ENCODE measurements at regions not wholly inside any gene's neighbourhood (a gene's known extent, or its start where the extent isn't known, plus 50 kb on each side); places are given as distances from the start of the nearest gene placed in this dataset.

DNA sequence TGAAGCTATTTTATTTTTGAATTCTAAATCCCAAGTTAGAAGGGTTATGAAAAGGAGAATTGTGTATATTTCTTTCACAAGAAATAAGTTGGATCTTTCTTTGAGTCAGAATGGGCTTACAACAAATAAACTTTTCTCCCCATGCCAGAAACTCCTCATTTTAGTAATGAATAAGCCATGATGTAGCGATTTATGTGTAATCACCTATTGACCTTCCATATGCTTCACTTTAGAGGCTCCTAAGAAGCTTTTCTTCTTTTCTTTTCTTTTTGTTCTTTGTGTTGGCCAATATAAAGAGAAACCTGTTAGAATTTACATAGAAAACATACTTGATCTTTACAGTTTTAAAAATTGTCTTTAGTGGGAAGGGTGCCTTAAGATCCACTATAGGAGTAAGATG, 370.2 kb downstream of the UTRN start:
- H3K4me3 ChIP-seq (ENCODE audit: low read depth, low read length) = no peak overlapping the region
- TF ChIP-seq, protein P1, sequence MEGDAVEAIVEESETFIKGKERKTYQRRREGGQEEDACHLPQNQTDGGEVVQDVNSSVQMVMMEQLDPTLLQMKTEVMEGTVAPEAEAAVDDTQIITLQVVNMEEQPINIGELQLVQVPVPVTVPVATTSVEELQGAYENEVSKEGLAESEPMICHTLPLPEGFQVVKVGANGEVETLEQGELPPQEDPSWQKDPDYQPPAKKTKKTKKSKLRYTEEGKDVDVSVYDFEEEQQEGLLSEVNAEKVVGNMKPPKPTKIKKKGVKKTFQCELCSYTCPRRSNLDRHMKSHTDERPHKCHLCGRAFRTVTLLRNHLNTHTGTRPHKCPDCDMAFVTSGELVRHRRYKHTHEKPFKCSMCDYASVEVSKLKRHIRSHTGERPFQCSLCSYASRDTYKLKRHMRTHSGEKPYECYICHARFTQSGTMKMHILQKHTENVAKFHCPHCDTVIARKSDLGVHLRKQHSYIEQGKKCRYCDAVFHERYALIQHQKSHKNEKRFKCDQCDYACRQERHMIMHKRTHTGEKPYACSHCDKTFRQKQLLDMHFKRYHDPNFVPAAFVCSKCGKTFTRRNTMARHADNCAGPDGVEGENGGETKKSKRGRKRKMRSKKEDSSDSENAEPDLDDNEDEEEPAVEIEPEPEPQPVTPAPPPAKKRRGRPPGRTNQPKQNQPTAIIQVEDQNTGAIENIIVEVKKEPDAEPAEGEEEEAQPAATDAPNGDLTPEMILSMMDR (IDR thresholded peaks at IDR 0.05; ENCODE audit: low read depth, low read length) = no peak

DNA sequence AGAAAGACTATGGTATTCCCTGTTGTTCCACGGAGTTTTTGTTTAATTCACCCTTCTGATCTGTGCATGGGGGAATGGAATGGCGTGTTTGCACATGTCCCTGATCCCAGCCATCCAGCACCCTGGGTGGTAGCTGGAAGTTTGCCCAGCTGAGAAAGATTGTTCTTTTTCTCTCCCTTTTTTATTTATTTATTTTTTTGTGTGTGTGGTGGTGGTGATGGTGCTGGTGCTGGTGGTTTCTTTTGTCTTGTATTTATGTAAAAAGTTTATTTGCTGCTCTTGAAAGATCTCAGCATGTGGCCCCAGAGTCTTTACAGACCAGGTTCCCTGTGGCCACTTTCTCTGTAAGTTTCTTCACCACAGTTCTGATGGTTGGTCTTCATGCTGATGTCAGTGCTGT, 372.6 kb downstream of the UTRN start:
- TF ChIP-seq, protein P1 (IDR thresholded peaks at IDR 0.05; ENCODE audit: low read depth, low read length) = no peak
- no peak overlapping the region for H3K4me3 ChIP-seq (ENCODE audit: low read depth, low read length)

DNA sequence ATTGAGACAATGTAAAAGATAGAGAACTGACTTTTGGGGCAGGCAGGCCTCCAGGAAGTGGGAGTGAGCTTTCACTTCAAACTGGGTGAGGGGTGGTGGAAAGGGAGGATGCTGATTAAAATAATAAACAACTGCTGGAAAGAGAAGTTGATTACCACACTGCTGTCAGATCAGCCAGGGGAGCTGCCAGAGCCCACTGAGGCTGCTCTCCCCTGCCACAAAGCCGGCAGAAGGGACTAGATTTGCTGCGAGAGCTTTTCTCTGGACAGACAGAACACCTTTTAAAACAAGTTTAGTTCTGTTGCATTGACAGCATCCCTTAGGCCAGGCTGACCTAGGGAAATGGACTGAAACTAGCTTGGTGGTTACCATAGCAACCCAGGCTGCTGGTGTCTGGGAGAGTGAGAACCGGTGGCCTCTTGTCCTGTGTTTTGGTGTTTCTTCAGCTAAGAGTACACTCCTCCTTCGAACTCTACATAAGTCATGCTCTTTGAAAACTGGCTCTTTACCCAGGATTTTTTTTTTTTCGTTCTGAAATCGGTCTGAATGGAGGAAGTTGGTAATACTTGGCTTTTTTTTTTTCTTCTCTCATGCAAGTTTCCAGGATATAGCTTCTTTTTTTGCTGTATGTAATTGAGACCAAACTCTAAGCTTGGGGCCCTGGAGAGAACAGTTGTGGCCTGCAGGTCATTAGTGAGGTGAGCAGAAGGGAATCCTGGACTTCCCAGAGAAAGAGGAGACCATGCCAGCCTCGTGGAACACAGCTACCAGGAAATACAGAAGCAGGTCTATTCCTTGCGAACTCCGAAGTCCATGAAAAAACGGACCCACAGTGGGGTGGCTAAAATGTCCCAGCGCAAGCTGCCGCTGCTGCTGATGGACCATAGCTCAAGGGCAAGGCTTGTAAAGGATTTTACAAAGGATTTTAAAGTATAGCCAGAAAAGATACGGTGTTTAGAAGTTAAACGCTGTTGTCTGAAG, 374.4 kb downstream of the UTRN start:
- TF ChIP-seq, protein P1 (IDR thresholded peaks at IDR 0.05; ENCODE audit: low read depth, low read length) = no peak
- H3K4me3 ChIP-seq (ENCODE audit: low read depth, low read length) = no peak overlapping the region

DNA sequence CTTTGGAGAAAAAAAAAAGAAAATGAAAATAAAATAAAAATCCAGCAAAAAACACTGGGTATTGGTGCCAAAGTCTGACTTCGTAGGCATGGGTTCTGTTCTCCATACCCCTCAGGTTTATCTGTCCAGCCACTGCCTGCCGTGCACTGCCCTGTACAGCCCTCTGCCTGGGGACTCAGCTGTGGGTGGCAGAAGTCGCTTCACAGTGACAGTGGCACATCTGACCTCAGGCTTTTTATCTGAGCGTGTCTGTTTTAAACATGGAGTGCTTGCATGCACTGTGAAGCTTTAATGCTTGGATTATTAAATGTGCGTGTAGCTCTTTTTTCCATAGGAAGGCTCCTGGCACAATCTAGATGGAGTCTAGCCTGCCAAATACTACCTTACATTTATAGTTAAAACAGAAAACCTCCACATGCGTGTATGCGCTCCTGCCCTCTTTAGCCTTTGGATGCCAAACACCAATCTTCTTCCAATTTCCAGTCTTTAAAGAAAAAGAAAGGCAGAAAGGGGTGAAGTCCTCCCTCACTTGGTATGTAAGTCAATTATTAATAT, 375.5 kb downstream of the UTRN start:
- H3K4me3 ChIP-seq (ENCODE audit: low read depth, low read length) = no peak overlapping the region
- TF ChIP-seq, protein P1 (IDR thresholded peaks at IDR 0.05; ENCODE audit: low read depth, low read length) = no peak

DNA sequence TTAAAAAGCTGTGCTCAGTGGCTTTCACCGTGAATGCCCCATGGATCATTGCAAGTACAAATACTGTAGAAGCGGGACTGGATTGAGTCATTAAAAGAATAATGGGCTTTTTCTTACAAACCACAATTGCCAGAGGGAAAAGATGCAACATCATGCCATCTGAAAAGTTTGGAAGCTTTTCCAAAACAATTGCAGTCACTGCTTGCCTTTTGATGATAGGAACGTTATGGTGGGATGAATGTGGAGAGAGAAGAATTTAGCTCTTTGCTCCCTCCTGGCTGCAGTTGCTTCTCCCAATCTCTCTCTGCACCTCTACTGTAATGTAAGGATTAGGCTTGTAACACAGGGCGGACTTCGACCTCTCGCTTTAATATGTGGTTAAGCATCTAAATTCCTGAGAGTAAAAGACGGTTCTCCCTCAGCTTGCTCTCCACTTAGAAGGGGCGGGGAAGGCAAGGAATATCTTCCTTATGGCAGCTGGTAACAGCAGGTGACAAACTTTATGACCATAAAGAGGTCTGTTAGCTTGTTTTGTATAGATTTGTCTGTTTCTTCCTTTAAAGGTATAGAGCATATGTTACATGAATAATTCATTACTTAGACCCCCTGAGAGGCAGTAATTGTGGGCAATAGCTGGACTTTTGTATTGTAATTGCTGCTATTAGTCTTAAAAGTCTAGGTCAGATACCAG, 376.1 kb downstream of the UTRN start:
- no peak overlapping the region for H3K4me3 ChIP-seq (ENCODE audit: low read depth, low read length)
- TF ChIP-seq, protein P1 (IDR thresholded peaks at IDR 0.05; ENCODE audit: low read depth, low read length) = no peak

DNA sequence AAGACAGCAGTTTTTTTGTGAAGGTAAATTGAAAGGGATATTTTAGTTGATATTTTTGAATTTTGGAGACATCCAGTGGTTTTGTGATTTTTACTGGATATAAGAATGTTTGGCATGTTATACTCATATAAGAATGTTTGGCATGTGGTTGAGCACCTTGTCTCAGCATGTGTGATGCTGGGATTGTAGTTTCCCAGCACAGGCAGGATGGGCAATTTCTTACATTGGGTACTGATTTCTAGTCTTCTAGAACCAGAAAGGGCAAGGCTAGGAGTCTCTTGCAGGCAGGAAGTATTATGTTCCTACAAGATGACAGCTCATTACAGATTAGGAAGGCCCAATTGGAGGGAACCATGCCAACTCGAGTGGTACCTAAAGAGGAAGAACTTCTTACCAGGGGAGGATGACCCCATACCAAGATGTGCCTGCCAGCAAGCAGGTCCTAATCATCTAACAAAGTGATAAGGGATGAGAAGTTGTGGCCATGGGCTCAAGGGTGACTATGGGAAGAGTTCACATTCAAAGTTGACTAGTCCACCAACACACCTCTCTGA, 377.8 kb downstream of the UTRN start:
- H3K4me3 ChIP-seq (ENCODE audit: low read depth, low read length) = no peak overlapping the region
- TF ChIP-seq, protein P1 (IDR thresholded peaks at IDR 0.05; ENCODE audit: low read depth, low read length) = no peak

Data from WI38 (cell line).